Right lobe of liver (tissue), 6 donors: ENCODE measurements at regions not wholly inside any gene's neighbourhood (a gene's known extent, or its start where the extent isn't known, plus 50 kb on each side); places are given as distances from the start of the nearest gene placed in this dataset.

Experiments used
- ATAC-seq, 4 donors: fragments of 200-7000 bp; cut with Tn5 transposase; one replicate each; pipeline ENCODE4 v1.9.1; 2020; ENCODE audit warnings: mild to moderate bottlenecking in 4 of 4, moderate library complexity in 4 of 4
- DNase-seq, 3 donors: peaks; one replicate each; pipeline ENCODE4 v3.0.0-alpha.2; 2020
- H3K27ac ChIP-seq, 3 donors: fragments of 200-600 bp; one replicate each; pipeline ENCODE4 v1.8.0; 2022
- H3K27me3 ChIP-seq, 2 donors: fragments of 200-600 bp; one replicate each; pipeline ENCODE4 v1.8.0; 2022
- H3K36me3 ChIP-seq, 4 donors: fragments of 200-600 bp; sonication (generic) in 1 of 4; one replicate each; pipeline versions ENCODE4 v1.5.1 to v1.8.0; 2017 to 2022; ENCODE audit warnings: control low read depth in 1 of 4
- H3K4me1 ChIP-seq, 4 donors: fragments of 200-600 bp; sonication (generic) in 1 of 4; one replicate each; pipeline versions ENCODE4 v1.5.1 to v1.8.0; 2017 to 2022; ENCODE audit warnings: control low read depth in 1 of 4
- H3K4me3 ChIP-seq, 3 donors: fragments of 200-600 bp; one replicate each; pipeline ENCODE4 v1.8.0; 2022
- H3K9me3 ChIP-seq, 4 donors: fragments of 200-600 bp; sonication (generic) in 1 of 4; one replicate each; pipeline versions ENCODE4 v1.5.1 to v1.8.0; 2017 to 2022; ENCODE audit warnings: control low read depth in 1 of 4
- CTCF ChIP-seq, 4 donors: fragments of 200-600 bp in 3 of 4; fragments of 450-650 bp in 1 of 4; IDR thresholded peaks; one replicate each; pipeline versions ENCODE4 v1.5.1 to v1.8.0; 2016 to 2022; ENCODE audit warnings: antibody characterized with exemption in 4 of 4, mild to moderate bottlenecking in 2 of 4
- POLR2A ChIP-seq: fragments of 450-650 bp; IDR thresholded peaks from one replicate; pipeline ENCODE4 v1.6.1; 2017; ENCODE audit warnings: antibody characterized with exemption, mild to moderate bottlenecking
- WGBS: methylation state at CpG from one replicate; pipeline ENCODE4 v1.1.6; 2018; ENCODE audit warnings: low coverage, low lambda C conversion rate; ENCODE audit not compliant: insufficient coverage; ENCODE audit errors: missing lambda C conversion rate; 5-methylcytosine and 5-hydroxymethylcytosine counted together
- intact Hi-C, 2 donors: fragments of 100-400 bp; cut with DNase I; formaldehyde crosslinking; loops; one replicate each; pipeline versions ENCODE4 v1.11.2 to v1.14.1; 2022
- donor health status: DM: no; HTN: yes; CAD: no.
- donor health status: DM: no; HTN: no; CAD: no.
- donor health status: DM: no; HTN: no; CAD: no.
- donor health status: DM: no; HTN: yes; CAD: no.
- donor health status: DM: no; HTN: yes; CAD: no.

- no peak for DNase-seq
- no peak for TF ChIP-seq CTCF (IDR thresholded peaks at IDR 0.05)
- no peak for TF ChIP-seq POLR2A
- Histone ChIP-seq H3K27me3 (no peaks in the 10 kb centered on the region), H3K9me3 (no peaks in the 10 kb centered on the region), H3K4me1 (no peaks in the 10 kb centered on the region), H3K36me3 (no peaks in the 10 kb centered on the region), H3K27ac (no peak overlapping the region), H3K4me3 (no peak overlapping the region)
- intact Hi-C loops, result no loop called here
- WGBS, result 50% methylated on average over 4 of the region's 4 CpGs
- ATAC-seq, result no peak
Measured at GRCh38 chr4:163969291-163969690, 474.8 kb downstream of the TMA16 start.

GRCh38 chr4:163976588-163976987 is 482.1 kb downstream of the TMA16 start:
- WGBS, result 46% methylated on average over 6 of the region's 6 CpGs
- no peak overlapping the region for H3K4me3 ChIP-seq
- TF ChIP-seq POLR2A (no peak), CTCF (IDR thresholded peaks at IDR 0.05) (no peak)
- no peaks in the 10 kb centered on the region for H3K36me3 ChIP-seq
- ATAC-seq (no peak), DNase-seq (no peak)
- H3K9me3 ChIP-seq, result no peaks in the 10 kb centered on the region
- intact Hi-C loops, result no loop called here
- no peaks in the 10 kb centered on the region for H3K4me1 ChIP-seq
- H3K27ac ChIP-seq, result no peak overlapping the region
- H3K27me3 ChIP-seq, result no peaks in the 10 kb centered on the region

- Histone ChIP-seq H3K27me3 (no peaks in the 10 kb centered on the region), H3K36me3 (no peaks in the 10 kb centered on the region), H3K4me3 (no peak overlapping the region), H3K27ac (no peak overlapping the region), H3K9me3 (no peaks in the 10 kb centered on the region), H3K4me1 (no peaks in the 10 kb centered on the region)
- no peak for ATAC-seq
- 55% methylated on average over 5 of the region's 5 CpGs for WGBS
- intact Hi-C loops, result no loop called here
- no peak for DNase-seq
- TF ChIP-seq POLR2A (no peak), CTCF (IDR thresholded peaks at IDR 0.05) (no peak)
Measured at GRCh38 chr4:163988391-163988790, 493.9 kb downstream of the TMA16 start.

- WGBS, result 27% methylated on average over 5 of the region's 6 CpGs
- DNase-seq (no peak), ATAC-seq (no peak)
- Histone ChIP-seq H3K36me3 (no peaks in the 10 kb centered on the region), H3K4me3 (no peak overlapping the region), H3K27ac (no peak overlapping the region), H3K27me3 (no peaks in the 10 kb centered on the region), H3K4me1 (no peaks in the 10 kb centered on the region), H3K9me3 (no peaks in the 10 kb centered on the region)
- intact Hi-C loops, result no loop called here
- no peak for TF ChIP-seq POLR2A
- no peak for TF ChIP-seq CTCF (IDR thresholded peaks at IDR 0.05)
Measured at GRCh38 chr4:163988865-163989264, 494.4 kb downstream of the TMA16 start.

- TF ChIP-seq POLR2A (no peak), CTCF (IDR thresholded peaks at IDR 0.05) (no peak)
- H3K4me1 ChIP-seq, result no peaks in the 10 kb centered on the region
- WGBS, result 46% methylated on average over 3 of the region's 3 CpGs
- no peaks in the 10 kb centered on the region for H3K36me3 ChIP-seq
- no peaks in the 10 kb centered on the region for H3K27me3 ChIP-seq
- H3K9me3 ChIP-seq, result no peaks in the 10 kb centered on the region
- intact Hi-C loops, result no loop called here
- no peak for ATAC-seq
- DNase-seq, result no peak
- H3K27ac ChIP-seq, result no peak overlapping the region
- H3K4me3 ChIP-seq, result no peak overlapping the region
Measured at GRCh38 chr4:163991298-163991865, 496.9 kb downstream of the TMA16 start.
